Activated B cell treated with CpG ODN at 0.5 μM for 24 hours (primary cell): ENCODE measurements at regions not wholly inside any gene's neighbourhood (a gene's known extent, or its start where the extent isn't known, plus 50 kb on each side); places are given as distances from the start of the nearest gene placed in this dataset.

ENCODE experiments used
- ATAC-seq: fragments of 200-7000 bp; cut with Tn5 transposase; one replicate; pipeline ENCODE4 v1.10.0; 2021; ENCODE audit warnings: low read depth, mild to moderate bottlenecking, moderate library complexity
- CTCF ChIA-PET: fragments of 350-600 bp; sonication (Branson Sonifier 250); formaldehyde crosslinking; loops from one replicate; lab custom pipeline; 2021; ENCODE audit warnings: antibody characterized with exemption; lab: Charles Lee
- POLR2A ChIA-PET: fragments of 350-600 bp; sonication (Branson Sonifier 250); formaldehyde crosslinking; loops from one replicate; lab custom pipeline; 2021; ENCODE audit warnings: antibody characterized with exemption; lab: Charles Lee
- DNase-seq: peaks from one replicate; pipeline ENCODE4 v3.0.0; 2022
- H3K27ac Mint-ChIP-seq: one replicate; pipeline ENCODE4 v1.8.0; 2020; ENCODE audit warnings: mixed read lengths
- H3K27me3 Mint-ChIP-seq: one replicate; pipeline ENCODE4 v1.8.0; 2021; ENCODE audit warnings: mixed read lengths
- H3K36me3 Mint-ChIP-seq: one replicate; pipeline ENCODE4 v1.8.0; 2021; ENCODE audit warnings: low read depth, mixed read lengths
- H3K4me1 Mint-ChIP-seq: one replicate; pipeline ENCODE4 v1.8.0; 2021; ENCODE audit warnings: mixed read lengths
- H3K4me3 Mint-ChIP-seq: one replicate; pipeline ENCODE4 v1.8.0; 2020; ENCODE audit warnings: mild to moderate bottlenecking, mixed read lengths
- H3K9me3 Mint-ChIP-seq: one replicate; pipeline ENCODE4 v1.8.0; 2020; ENCODE audit warnings: mixed read lengths
- intact Hi-C: fragments of 100-400 bp; cut with micrococcal nuclease; formaldehyde crosslinking; loops from one replicate; pipeline ENCODE4 v1.15.1; 2024
- TF ChIP-seq, protein P1 (sequence below): fragments of 200-600 bp; IDR thresholded peaks from one replicate; pipeline ENCODE4 v1.8.0; 2022; ENCODE audit warnings: antibody characterized with exemption, mild to moderate bottlenecking

DNA sequence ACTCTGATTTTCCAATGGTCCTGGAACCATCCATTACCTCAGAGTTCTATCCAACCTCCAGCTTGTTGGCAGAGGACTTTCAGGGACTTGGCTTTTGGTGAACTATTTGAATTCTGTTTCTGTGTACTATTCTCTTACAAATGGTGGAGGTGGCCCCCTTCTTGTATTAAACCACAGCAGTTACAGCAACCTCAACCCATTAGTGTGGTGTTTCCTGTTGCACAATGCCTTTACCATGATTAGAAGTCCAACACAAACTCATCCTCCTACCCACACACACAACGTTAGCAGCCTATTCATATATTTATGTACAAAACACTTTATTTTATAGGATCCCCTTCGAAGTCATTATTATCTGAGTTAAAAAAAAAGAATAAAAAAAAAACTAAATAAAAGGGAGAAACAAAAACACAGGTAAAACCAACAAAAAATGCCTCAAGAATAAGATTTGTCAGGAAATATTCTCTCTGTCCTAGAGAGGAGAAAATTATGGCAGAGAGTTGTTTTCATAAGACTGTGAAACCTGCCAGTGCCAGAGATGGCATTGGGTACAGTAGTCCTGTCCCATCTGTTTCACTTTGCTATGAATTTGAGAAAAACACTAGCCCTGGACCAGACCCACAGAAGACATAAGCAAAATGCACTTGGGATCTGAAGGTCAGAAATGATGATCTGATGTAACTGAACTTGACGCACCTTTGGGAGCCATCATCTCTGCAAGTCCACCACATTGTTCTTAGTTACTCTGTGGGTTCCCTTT lies 1896.0 kb upstream of the PIK3C3 start:
- intact Hi-C loops = no loop called here
- no peak for ATAC-seq

GRCh38 chr18:40056079-40056692 lies 1898.8 kb upstream of the PIK3C3 start:
- no peak for DNase-seq
- no peak for ATAC-seq
- H3K4me3 Mint-ChIP-seq = no peak overlapping the region
- no peak overlapping the region for H3K27ac Mint-ChIP-seq
- H3K9me3 Mint-ChIP-seq = peaks cover 2% of the 10 kb centered on the region
- H3K36me3 Mint-ChIP-seq = no peaks in the 10 kb centered on the region
- H3K27me3 Mint-ChIP-seq = no peaks in the 10 kb centered on the region
- H3K4me1 Mint-ChIP-seq = no peaks in the 10 kb centered on the region
- POLR2A ChIA-PET = no interaction called here
- TF ChIP-seq, protein P1, sequence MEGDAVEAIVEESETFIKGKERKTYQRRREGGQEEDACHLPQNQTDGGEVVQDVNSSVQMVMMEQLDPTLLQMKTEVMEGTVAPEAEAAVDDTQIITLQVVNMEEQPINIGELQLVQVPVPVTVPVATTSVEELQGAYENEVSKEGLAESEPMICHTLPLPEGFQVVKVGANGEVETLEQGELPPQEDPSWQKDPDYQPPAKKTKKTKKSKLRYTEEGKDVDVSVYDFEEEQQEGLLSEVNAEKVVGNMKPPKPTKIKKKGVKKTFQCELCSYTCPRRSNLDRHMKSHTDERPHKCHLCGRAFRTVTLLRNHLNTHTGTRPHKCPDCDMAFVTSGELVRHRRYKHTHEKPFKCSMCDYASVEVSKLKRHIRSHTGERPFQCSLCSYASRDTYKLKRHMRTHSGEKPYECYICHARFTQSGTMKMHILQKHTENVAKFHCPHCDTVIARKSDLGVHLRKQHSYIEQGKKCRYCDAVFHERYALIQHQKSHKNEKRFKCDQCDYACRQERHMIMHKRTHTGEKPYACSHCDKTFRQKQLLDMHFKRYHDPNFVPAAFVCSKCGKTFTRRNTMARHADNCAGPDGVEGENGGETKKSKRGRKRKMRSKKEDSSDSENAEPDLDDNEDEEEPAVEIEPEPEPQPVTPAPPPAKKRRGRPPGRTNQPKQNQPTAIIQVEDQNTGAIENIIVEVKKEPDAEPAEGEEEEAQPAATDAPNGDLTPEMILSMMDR = no peak
- CTCF ChIA-PET = no interaction called here
- intact Hi-C loops = no loop called here

More for the DNA sequence above, 1896.0 kb upstream of the PIK3C3 start:
- no peak for DNase-seq
- no peaks in the 10 kb centered on the region for H3K4me1 Mint-ChIP-seq
- H3K27ac Mint-ChIP-seq = no peak overlapping the region
- H3K27me3 Mint-ChIP-seq = no peaks in the 10 kb centered on the region
- POLR2A ChIA-PET = no interaction called here
- H3K36me3 Mint-ChIP-seq = no peaks in the 10 kb centered on the region
- peaks cover 6% of the 10 kb centered on the region for H3K9me3 Mint-ChIP-seq
- H3K4me3 Mint-ChIP-seq = no peak overlapping the region
- CTCF ChIA-PET = no interaction called here
- TF ChIP-seq, protein P1 = no peak

GRCh38 chr18:40055262-40055661 lies 1899.8 kb upstream of the PIK3C3 start:
- H3K9me3 Mint-ChIP-seq = peaks cover 2% of the 10 kb centered on the region
- H3K36me3 Mint-ChIP-seq = no peaks in the 10 kb centered on the region
- no peak overlapping the region for H3K4me3 Mint-ChIP-seq
- ATAC-seq (no peak), DNase-seq (no peak)
- H3K27me3 Mint-ChIP-seq = no peaks in the 10 kb centered on the region
- no peaks in the 10 kb centered on the region for H3K4me1 Mint-ChIP-seq
- ChIA-PET CTCF (no interaction called here), POLR2A (no interaction called here)
- no peak overlapping the region for H3K27ac Mint-ChIP-seq
- TF ChIP-seq, protein P1 = no peak
- intact Hi-C loops = no loop called here

GRCh38 chr18:40049716-40050115 lies 1905.3 kb upstream of the PIK3C3 start:
- ChIA-PET CTCF (no interaction called here), POLR2A (no interaction called here)
- TF ChIP-seq, protein P1 = no peak
- ATAC-seq = no peak
- Mint-ChIP-seq H3K4me3 (no peak overlapping the region), H3K4me1 (no peaks in the 10 kb centered on the region), H3K27ac (no peak overlapping the region), H3K9me3 (no peaks in the 10 kb centered on the region), H3K36me3 (no peaks in the 10 kb centered on the region), H3K27me3 (no peaks in the 10 kb centered on the region)
- DNase-seq = no peak
- intact Hi-C loops = no loop called here

DNA sequence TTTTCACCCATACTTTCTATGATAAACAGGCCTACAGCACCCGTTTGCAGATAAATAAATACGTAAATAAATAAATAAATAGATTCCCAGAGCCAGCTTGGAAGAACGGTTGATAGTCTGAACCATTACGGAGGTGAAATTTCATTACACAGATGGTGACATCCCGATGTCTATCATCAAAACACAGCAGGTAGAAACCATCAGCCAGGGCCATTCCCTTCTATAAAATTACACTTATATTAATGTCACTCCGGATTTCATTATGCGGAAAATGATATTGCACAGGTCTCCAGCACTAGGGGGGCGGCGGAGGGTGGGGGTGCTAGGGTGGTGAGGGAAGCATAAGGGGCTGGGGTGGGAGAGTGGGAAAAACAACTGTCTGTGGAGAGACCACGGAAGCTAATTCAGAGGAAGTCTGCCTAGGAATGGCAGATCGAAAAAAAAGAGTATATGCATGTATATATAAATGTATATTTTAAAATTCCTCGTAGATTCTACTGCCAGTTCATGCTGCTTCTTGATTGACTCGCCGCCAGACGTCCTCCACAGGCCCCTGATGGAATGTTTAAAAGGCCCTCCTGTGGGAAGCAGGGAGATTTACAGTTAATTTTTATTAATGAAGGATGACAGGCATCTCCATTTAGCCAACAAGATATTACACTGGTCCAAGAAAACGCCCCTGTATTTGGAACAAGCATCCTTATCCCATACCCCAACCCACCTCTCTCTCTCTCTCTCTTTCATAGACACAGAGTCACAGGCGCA lies 1906.0 kb upstream of the PIK3C3 start:
- ChIA-PET POLR2A (no interaction called here), CTCF (no interaction called here)
- ATAC-seq (no peak), DNase-seq (no peak)
- H3K4me1 Mint-ChIP-seq = no peaks in the 10 kb centered on the region
- no peaks in the 10 kb centered on the region for H3K27me3 Mint-ChIP-seq
- no peak overlapping the region for H3K27ac Mint-ChIP-seq
- TF ChIP-seq, protein P1 = no peak
- H3K36me3 Mint-ChIP-seq = no peaks in the 10 kb centered on the region
- intact Hi-C loops = no loop called here
- H3K9me3 Mint-ChIP-seq = no peaks in the 10 kb centered on the region
- H3K4me3 Mint-ChIP-seq = no peak overlapping the region
